ENCODE measurements at regions not wholly inside any gene's neighbourhood (a gene's known extent, or its start where the extent isn't known, plus 50 kb on each side); places are given as distances from the start of the nearest gene placed in this dataset.

- ATAC-seq (no peak), DNase-seq (ENCODE audit: low spot score) (no peak)
- Mint-ChIP-seq H3K27ac (no peak overlapping the region), H3K4me3 (no peak overlapping the region), H3K27me3 (ENCODE audit: low read depth) (no peaks in the 10 kb centered on the region), H3K4me1 (peaks cover 10% of the 10 kb centered on the region), H3K36me3 (no peaks in the 10 kb centered on the region), H3K9me3 (peaks cover 19% of the 10 kb centered on the region)
- TF ChIP-seq RORB (CRISPR knock-in tag; IDR thresholded peaks at IDR 0.05) (no peak), AFF4 (CRISPR knock-in tag; IDR thresholded peaks at IDR 0.05; ENCODE audit: borderline replicate concordance) (no peak), ZNF138 (CRISPR knock-in tag; conservative IDR thresholded peaks at IDR 0.05) (no peak), ZBTB43 (CRISPR knock-in tag; IDR thresholded peaks at IDR 0.05) (no peak), NFATC4 (CRISPR knock-in tag; IDR thresholded peaks at IDR 0.05) (no peak), FOXP1 (CRISPR knock-in tag; IDR thresholded peaks at IDR 0.05; ENCODE audit: borderline replicate concordance) (no peak), PRRX2 (CRISPR knock-in tag; IDR thresholded peaks at IDR 0.05) (no peak), ZNF416 (CRISPR knock-in tag; IDR thresholded peaks at IDR 0.05) (no peak), ZMAT4 (CRISPR knock-in tag; IDR thresholded peaks at IDR 0.05) (no peak), SP1 (CRISPR knock-in tag; conservative IDR thresholded peaks at IDR 0.05) (no peak)
- POLR2A ChIA-PET: no interaction called here
- CTCF ChIA-PET: no interaction called here
Observed at GRCh38 chr6:11315743-11316437, 83.4 kb upstream of the NEDD9 start.

GRCh38 chr6:11313207-11313606 is 80.7 kb upstream of the NEDD9 start:
- ChIA-PET POLR2A (no interaction called here), CTCF (no interaction called here)
- H3K9me3 Mint-ChIP-seq: peaks cover 12% of the 10 kb centered on the region
- no peak for DNase-seq (ENCODE audit: low spot score)
- no peak overlapping the region for H3K27ac Mint-ChIP-seq
- TF ChIP-seq NR1H2 (CRISPR knock-in tag; IDR thresholded peaks at IDR 0.05): no peak
- ATAC-seq: no peak
- H3K4me3 Mint-ChIP-seq: no peak overlapping the region
- no peaks in the 10 kb centered on the region for H3K27me3 Mint-ChIP-seq (ENCODE audit: low read depth)
- H3K4me1 Mint-ChIP-seq: peaks cover 9% of the 10 kb centered on the region
- no peaks in the 10 kb centered on the region for H3K36me3 Mint-ChIP-seq

- ChIA-PET POLR2A (no interaction called here), CTCF (no interaction called here)
- no peaks in the 10 kb centered on the region for H3K27me3 Mint-ChIP-seq (ENCODE audit: low read depth)
- H3K4me3 Mint-ChIP-seq: no peak overlapping the region
- H3K4me1 Mint-ChIP-seq: peaks cover 6% of the 10 kb centered on the region
- ATAC-seq (no peak), DNase-seq (ENCODE audit: low spot score) (no peak)
- H3K27ac Mint-ChIP-seq: no peak overlapping the region
- H3K36me3 Mint-ChIP-seq: no peaks in the 10 kb centered on the region
- peaks cover 8% of the 10 kb centered on the region for H3K9me3 Mint-ChIP-seq
- no peak for TF ChIP-seq ETV6 (CRISPR knock-in tag; IDR thresholded peaks at IDR 0.05)
- no peak for TF ChIP-seq JAZF1 (CRISPR knock-in tag; IDR thresholded peaks at IDR 0.05)
- no peak for TF ChIP-seq SMAD4 (CRISPR knock-in tag; IDR thresholded peaks at IDR 0.05)
- no peak for TF ChIP-seq ATF1 (CRISPR knock-in tag; IDR thresholded peaks at IDR 0.05)
- no peak for TF ChIP-seq MAX (CRISPR knock-in tag; IDR thresholded peaks at IDR 0.05)
- no peak for TF ChIP-seq NR2C2 (CRISPR knock-in tag; IDR thresholded peaks at IDR 0.05)
- no peak for TF ChIP-seq E2F4 (CRISPR knock-in tag; IDR thresholded peaks at IDR 0.05; ENCODE audit: borderline replicate concordance, low read depth)
- no peak for TF ChIP-seq ZNF317 (CRISPR knock-in tag; IDR thresholded peaks at IDR 0.05; ENCODE audit: borderline replicate concordance, low read depth)
- TF ChIP-seq CBFB (CRISPR knock-in tag; IDR thresholded peaks at IDR 0.05; ENCODE audit: low read depth): no peak
- no peak for TF ChIP-seq RELA (CRISPR knock-in tag; IDR thresholded peaks at IDR 0.05; ENCODE audit: borderline replicate concordance)
- TF ChIP-seq MYBL2 (CRISPR knock-in tag; IDR thresholded peaks at IDR 0.05): no peak
- no peak for TF ChIP-seq NFE2L1 (CRISPR knock-in tag; IDR thresholded peaks at IDR 0.05)
- no peak for TF ChIP-seq STAT6 (CRISPR knock-in tag; conservative IDR thresholded peaks at IDR 0.05; ENCODE audit: low read depth)
- TF ChIP-seq FOXP1 (CRISPR knock-in tag; IDR thresholded peaks at IDR 0.05; ENCODE audit: borderline replicate concordance): no peak
- TF ChIP-seq ZNF138 (CRISPR knock-in tag; conservative IDR thresholded peaks at IDR 0.05): no peak
Observed at GRCh38 chr6:11311970-11312369, 79.5 kb upstream of the NEDD9 start.

All from WTC11 (cell line).